Ectodermal cell (in vitro differentiated cells): ENCODE measurements at regions not wholly inside any gene's neighbourhood (a gene's known extent, or its start where the extent isn't known, plus 50 kb on each side); places are given as distances from the start of the nearest gene placed in this dataset.
"Not testable (repeated sequence)": the region's sequence is repeated elsewhere in the genome, so short reads cannot be mapped to it uniquely, and the experiment has no call there.

ENCODE experiments used
- H3K27ac ChIP-seq: 2 replicates; pipeline ENCODE4 v1.7.0; 2013; ENCODE audit warnings: mild to moderate bottlenecking, low read depth, low read length; ENCODE audit not compliant: insufficient read depth, poor library complexity, severe bottlenecking
- H3K27me3 ChIP-seq: 2 replicates; pipeline ENCODE4 v1.7.0; 2013; ENCODE audit warnings: mild to moderate bottlenecking, low read length; ENCODE audit not compliant: insufficient read depth, control insufficient read depth, poor library complexity, severe bottlenecking
- H3K36me3 ChIP-seq: one replicate; pipeline ENCODE4 v1.7.0; 2013; ENCODE audit warnings: low read length; ENCODE audit not compliant: control insufficient read depth, insufficient read depth
- H3K4me1 ChIP-seq: one replicate; pipeline ENCODE4 v1.7.0; 2013; ENCODE audit warnings: low read length; ENCODE audit not compliant: control insufficient read depth, insufficient read depth
- H3K4me3 ChIP-seq: 2 replicates; pipeline ENCODE4 v1.7.0; 2013; ENCODE audit warnings: low read depth, low read length, control low read depth; ENCODE audit not compliant: insufficient read depth
- H3K9me3 ChIP-seq: 2 replicates; pipeline ENCODE4 v1.7.0; 2013; ENCODE audit warnings: mild to moderate bottlenecking, low read length, moderate library complexity; ENCODE audit not compliant: control insufficient read depth
- WGBS, 2 experiments: methylation state at CpG; one replicate each; pipeline ENCODE4 v1.1.7; 2013; ENCODE audit warnings: missing lambda C conversion rate in 2 of 2; 5-methylcytosine and 5-hydroxymethylcytosine counted together

GRCh38 chr6:155770856-155771255 lies 315.2 kb upstream of the NOX3 start:
- no peaks in the 10 kb centered on the region for H3K4me1 ChIP-seq
- H3K27me3 ChIP-seq = no peaks in the 10 kb centered on the region
- H3K36me3 ChIP-seq = no peaks in the 10 kb centered on the region
- no peaks in the 10 kb centered on the region for H3K9me3 ChIP-seq
- H3K27ac ChIP-seq = no peak overlapping the region
- H3K4me3 ChIP-seq = no peak overlapping the region

DNA sequence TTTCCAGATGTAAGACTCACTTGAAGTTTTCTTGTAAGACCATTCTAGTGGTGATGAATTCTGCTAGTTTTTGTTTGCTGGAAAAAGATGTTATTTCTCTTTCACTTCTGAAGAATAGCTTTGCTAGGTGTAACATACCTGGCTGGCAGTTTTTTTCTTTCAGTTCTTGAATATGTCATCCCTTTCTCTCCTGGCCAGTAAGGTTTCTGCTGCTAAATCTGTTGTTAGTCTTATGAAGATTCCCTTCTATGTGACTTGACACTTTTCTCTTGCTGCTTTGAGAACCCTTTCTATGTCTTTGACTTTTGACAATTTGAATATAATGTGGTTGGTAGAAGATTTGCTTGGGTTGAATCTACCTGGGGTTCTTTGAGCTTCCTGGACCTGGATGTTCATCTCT lies 314.7 kb upstream of the NOX3 start:
- no peaks in the 10 kb centered on the region for H3K4me1 ChIP-seq
- no peaks in the 10 kb centered on the region for H3K27me3 ChIP-seq
- H3K9me3 ChIP-seq = no peaks in the 10 kb centered on the region
- no peak overlapping the region for H3K4me3 ChIP-seq
- H3K36me3 ChIP-seq = no peaks in the 10 kb centered on the region
- no peak overlapping the region for H3K27ac ChIP-seq

DNA sequence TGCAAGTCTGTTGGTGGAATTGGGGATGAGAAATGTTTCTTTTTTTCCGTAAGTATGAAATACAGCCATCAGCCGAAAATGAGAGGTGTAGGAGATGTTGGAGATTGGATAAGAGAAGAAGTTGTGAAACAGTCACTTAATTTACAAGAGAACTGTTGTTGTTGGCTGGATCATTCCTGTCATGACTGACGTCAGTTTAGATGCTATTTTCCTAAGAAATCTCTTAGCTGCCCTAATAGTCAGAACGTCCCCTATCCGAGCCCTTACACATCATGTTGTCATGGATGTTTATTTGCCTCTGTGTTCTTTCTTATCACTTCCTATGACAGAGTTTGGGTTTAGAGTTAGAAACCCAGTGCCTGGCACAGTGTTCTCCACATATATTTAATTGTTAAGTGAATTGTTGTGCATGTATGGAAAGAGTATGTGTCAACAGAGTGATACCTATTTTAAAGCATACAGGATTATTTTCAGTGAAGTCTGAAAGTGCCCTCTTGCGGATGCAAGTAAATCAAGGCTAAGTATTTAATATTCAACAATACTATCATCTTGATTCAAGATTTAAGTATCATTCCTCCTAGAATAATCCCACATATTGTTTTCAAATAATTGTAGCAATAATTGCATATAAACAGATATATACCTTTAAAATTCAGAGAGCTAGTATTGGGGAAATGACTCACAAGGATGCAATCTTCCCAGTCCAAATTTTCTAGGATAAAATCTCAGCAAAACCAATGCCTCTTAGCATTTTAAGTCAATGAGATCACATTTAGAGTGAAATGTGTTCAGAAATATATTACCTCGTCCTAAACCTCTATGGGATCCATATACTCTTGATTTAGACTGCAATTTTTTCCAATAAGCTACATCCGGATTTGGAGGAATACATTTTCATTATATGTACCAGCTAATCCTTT lies 309.9 kb upstream of the NOX3 start:
- Histone ChIP-seq H3K27ac (no peak overlapping the region), H3K4me3 (no peak overlapping the region), H3K27me3 (no peaks in the 10 kb centered on the region), H3K36me3 (no peaks in the 10 kb centered on the region), H3K4me1 (no peaks in the 10 kb centered on the region), H3K9me3 (no peaks in the 10 kb centered on the region)
- 92 to 97% methylated on average over 7 to 8 of the region's 8 CpGs for WGBS, 2 experiments

DNA sequence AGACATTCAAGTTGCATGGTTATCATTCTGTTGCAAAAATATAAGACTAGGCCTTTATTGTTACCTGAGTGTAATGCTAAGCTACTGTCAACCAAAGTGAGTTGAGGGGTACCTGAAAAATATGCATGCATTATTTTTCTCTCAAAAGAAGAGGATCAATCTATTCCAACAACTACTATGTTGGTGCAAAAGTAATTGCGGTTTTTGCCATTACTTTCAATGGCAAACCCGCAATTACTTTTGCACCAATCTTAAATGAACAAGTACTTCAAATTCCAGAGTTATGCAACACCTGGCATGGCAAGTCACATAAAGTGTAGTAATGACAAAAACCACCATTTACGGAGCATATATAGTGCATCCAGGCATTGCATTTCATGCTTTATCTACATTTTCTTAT lies 307.0 kb upstream of the NOX3 start:
- WGBS, 2 experiments = 95 to 99% methylated on average over 3 of the region's 3 CpGs
- Histone ChIP-seq H3K4me3 (no peak overlapping the region), H3K9me3 (no peaks in the 10 kb centered on the region), H3K27me3 (no peaks in the 10 kb centered on the region), H3K27ac (no peak overlapping the region), H3K36me3 (no peaks in the 10 kb centered on the region), H3K4me1 (no peaks in the 10 kb centered on the region)

- H3K27me3 ChIP-seq = no peaks in the 10 kb centered on the region
- H3K4me3 ChIP-seq = no peak overlapping the region
- H3K27ac ChIP-seq = no peak overlapping the region
- H3K4me1 ChIP-seq = no peaks in the 10 kb centered on the region
- H3K36me3 ChIP-seq = no peaks in the 10 kb centered on the region
- 94 to 97% methylated on average over 3 of the region's 3 CpGs for WGBS, 2 experiments
- no peaks in the 10 kb centered on the region for H3K9me3 ChIP-seq
Observed at GRCh38 chr6:155755452-155755851, 299.8 kb upstream of the NOX3 start.

- WGBS, 2 experiments = 74 to 80% methylated on average over 3 of the region's 3 CpGs
- not testable (repeated sequence) for H3K4me3 ChIP-seq, H3K9me3 ChIP-seq, H3K27ac ChIP-seq, H3K27me3 ChIP-seq, H3K36me3 ChIP-seq, H3K4me1 ChIP-seq
Observed at GRCh38 chr6:155748778-155749177, 293.1 kb upstream of the NOX3 start.

DNA sequence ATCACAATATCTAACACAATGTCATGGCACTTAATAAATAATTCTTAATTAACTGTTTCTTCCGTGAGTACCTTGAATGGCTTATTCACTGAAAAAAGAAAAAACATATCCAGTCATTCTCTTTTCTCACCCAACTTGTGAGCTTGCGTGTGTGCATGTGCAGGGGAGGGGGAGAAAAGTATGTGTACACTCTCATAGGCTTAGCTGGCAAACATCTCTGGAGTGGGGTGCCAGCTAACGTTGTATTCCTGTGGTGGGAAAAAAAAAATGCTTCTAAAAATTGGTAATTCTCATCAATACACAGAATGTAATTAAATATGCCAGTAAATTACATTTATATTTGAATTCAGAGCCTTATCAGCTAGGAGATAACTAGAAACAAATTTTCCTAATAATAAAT lies 291.9 kb upstream of the NOX3 start:
- no peaks in the 10 kb centered on the region for H3K36me3 ChIP-seq
- no peaks in the 10 kb centered on the region for H3K4me1 ChIP-seq
- H3K9me3 ChIP-seq = no peaks in the 10 kb centered on the region
- H3K27me3 ChIP-seq = no peaks in the 10 kb centered on the region
- no peak overlapping the region for H3K27ac ChIP-seq
- no peak overlapping the region for H3K4me3 ChIP-seq
- 95 to 100% methylated on average over 1 to 3 of the region's 3 CpGs for WGBS, 2 experiments

DNA sequence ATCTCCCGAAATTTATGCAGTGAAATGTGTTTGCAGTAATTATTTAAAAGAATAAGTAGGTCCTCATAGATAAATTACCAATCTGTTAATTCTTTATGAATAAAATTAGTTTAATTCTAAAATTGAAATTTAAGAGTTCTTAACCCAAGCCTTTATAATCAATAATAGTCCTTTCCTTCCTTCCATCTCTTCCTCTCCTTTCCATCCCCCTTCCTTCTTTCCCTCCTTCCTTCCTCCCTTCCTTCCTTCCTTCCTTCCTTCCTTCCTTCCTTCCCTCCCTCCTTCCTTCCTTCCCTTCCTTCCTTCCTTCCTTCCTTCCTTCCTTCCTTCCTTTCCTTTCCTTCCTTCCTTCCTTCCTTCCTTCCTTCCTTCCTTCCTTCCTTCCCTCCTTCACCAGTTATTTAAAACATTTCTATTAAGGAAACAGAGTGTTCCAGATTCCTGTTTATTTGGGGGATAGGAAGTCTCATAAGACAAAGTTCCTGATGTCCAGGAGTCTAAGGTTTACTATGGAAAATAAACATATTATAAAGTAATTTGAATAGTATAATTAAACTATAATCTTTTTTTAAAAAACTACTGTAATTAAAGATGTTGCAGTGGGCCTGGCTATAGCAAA lies 285.3 kb upstream of the NOX3 start:
- no peaks in the 10 kb centered on the region for H3K36me3 ChIP-seq
- H3K4me1 ChIP-seq = no peaks in the 10 kb centered on the region
- no peak overlapping the region for H3K4me3 ChIP-seq
- H3K27me3 ChIP-seq = no peaks in the 10 kb centered on the region
- no peak overlapping the region for H3K27ac ChIP-seq
- no CpG with 5 or more reads among the region's 1 CpG for WGBS, 2 experiments
- H3K9me3 ChIP-seq = no peaks in the 10 kb centered on the region

DNA sequence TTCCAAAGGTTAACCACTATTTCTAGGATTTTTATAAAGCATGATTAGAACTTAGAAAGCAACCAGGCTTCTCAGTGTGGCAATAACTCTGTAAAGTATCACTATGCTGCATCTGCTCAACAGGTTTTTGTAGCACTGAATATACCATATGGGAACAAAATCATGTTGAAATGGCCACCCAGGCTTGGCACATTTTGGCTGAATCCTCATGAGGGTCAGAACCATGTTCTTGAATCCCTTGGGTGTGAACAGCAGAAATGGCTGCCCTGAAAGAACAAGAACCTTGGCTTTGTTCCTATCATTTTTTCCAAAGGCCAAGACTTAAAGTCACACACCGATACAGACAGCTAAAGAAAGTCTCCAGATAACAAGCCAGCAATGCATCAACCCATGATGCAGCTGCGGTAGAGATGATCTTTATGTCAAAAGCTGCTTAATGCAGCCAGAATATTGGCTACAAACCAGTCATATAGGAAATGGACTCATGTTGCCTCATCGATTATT lies 283.0 kb upstream of the NOX3 start:
- no peak overlapping the region for H3K27ac ChIP-seq
- no peaks in the 10 kb centered on the region for H3K4me1 ChIP-seq
- 94 to 99% methylated on average over 3 of the region's 3 CpGs for WGBS, 2 experiments
- H3K27me3 ChIP-seq = no peaks in the 10 kb centered on the region
- no peaks in the 10 kb centered on the region for H3K36me3 ChIP-seq
- H3K4me3 ChIP-seq = no peak overlapping the region
- H3K9me3 ChIP-seq = no peaks in the 10 kb centered on the region

DNA sequence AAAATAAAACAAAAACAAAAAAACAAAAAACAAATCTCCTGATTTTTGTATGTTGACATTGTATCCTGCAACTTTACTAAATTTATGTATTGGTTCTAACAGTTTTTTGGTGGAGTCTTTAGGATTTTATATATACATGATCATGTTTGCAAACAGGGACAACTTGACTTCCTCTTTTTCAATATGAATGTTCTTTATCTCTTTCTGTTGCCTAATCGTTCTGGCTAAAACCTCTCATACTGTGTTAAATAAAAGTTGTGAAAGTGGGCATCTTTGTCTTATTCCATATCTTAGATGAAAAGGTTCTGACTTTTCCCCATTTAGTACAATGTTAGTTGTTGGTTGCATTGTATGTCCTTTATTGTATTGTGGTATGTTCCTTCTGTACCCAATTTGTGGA lies 261.7 kb upstream of the NOX3 start:
- H3K4me3 ChIP-seq = no peak overlapping the region
- no peaks in the 10 kb centered on the region for H3K36me3 ChIP-seq
- no peaks in the 10 kb centered on the region for H3K9me3 ChIP-seq
- H3K27ac ChIP-seq = no peak overlapping the region
- H3K27me3 ChIP-seq = no peaks in the 10 kb centered on the region
- no peaks in the 10 kb centered on the region for H3K4me1 ChIP-seq
- WGBS, 2 experiments = 80 to 93% methylated on average over 1 of the region's 1 CpG
